GM23338 (cell line): ENCODE measurements at regions not wholly inside any gene's neighbourhood (a gene's known extent, or its start where the extent isn't known, plus 50 kb on each side); places are given as distances from the start of the nearest gene placed in this dataset.

Experiments
- ATAC-seq: fragments of 200-7000 bp; cut with Tn5 transposase; 3 replicates; pipeline ENCODE4 v1.9.1; 2020
- DNase-seq: peaks from one replicate; pipeline ENCODE4 v3.0.0-alpha.2; 2015; ENCODE audit warnings: low spot score
- H2AFZ ChIP-seq: fragments of 200-600 bp; sonication (generic); 2 replicates; pipeline ENCODE4 v1.8.0; 2016; ENCODE audit warnings: antibody characterized with exemption, mild to moderate bottlenecking, moderate library complexity
- H3F3A ChIP-seq: fragments of 200-600 bp; sonication (generic); replicated peaks from 2 replicates; pipeline ENCODE4 v1.8.0; 2017; ENCODE audit warnings: antibody characterized with exemption, mixed run types, low read depth
- H3K27ac ChIP-seq: fragments of 200-600 bp; sonication (generic); 2 replicates; pipeline ENCODE4 v1.6.1; 2016; ENCODE audit warnings: low read depth
- H3K27me3 ChIP-seq: fragments of 200-600 bp; sonication (generic); 2 replicates; pipeline ENCODE4 v1.8.0; 2016; ENCODE audit warnings: mild to moderate bottlenecking, mixed run types, moderate library complexity; ENCODE audit not compliant: insufficient read depth
- H3K36me3 ChIP-seq: fragments of 200-600 bp; sonication (generic); 2 replicates; pipeline ENCODE4 v1.8.0; 2016; ENCODE audit warnings: mild to moderate bottlenecking; ENCODE audit not compliant: insufficient read depth
- H3K4me1 ChIP-seq: fragments of 200-600 bp; sonication (generic); 2 replicates; pipeline ENCODE4 v1.8.0; 2016; ENCODE audit warnings: mild to moderate bottlenecking, moderate library complexity; ENCODE audit not compliant: insufficient read depth
- H3K4me2 ChIP-seq: fragments of 200-600 bp; sonication (generic); 2 replicates; pipeline ENCODE4 v1.7.1; 2017; ENCODE audit warnings: mixed run types
- H3K4me3 ChIP-seq: fragments of 200-600 bp; sonication (generic); 2 replicates; pipeline ENCODE4 v1.6.1; 2016; ENCODE audit warnings: mixed run types
- H3K79me2 ChIP-seq: fragments of 200-600 bp; sonication (generic); replicated peaks from 2 replicates; pipeline ENCODE4 v1.8.0; 2017; ENCODE audit warnings: mild to moderate bottlenecking; ENCODE audit not compliant: insufficient read depth
- H3K9me2 ChIP-seq: fragments of 200-600 bp; sonication (generic); 2 replicates; pipeline ENCODE4 v1.8.0; 2017; ENCODE audit not compliant: insufficient read depth
- H4K20me1 ChIP-seq: fragments of 200-600 bp; sonication (generic); replicated peaks from 2 replicates; pipeline ENCODE4 v1.8.0; 2017; ENCODE audit warnings: mild to moderate bottlenecking; ENCODE audit not compliant: insufficient read depth
- H3K27ac Mint-ChIP-seq: 2 replicates; pipeline ENCODE4 v1.8.0; 2020; ENCODE audit warnings: inconsistent platforms, mild to moderate bottlenecking, moderate library complexity, mixed read lengths
- H3K27me3 Mint-ChIP-seq: 3 replicates; pipeline ENCODE4 v1.8.0; 2022; ENCODE audit warnings: low read depth, mild to moderate bottlenecking, moderate library complexity, mixed read lengths, inconsistent platforms; ENCODE audit not compliant: insufficient read depth, poor library complexity
- H3K36me3 Mint-ChIP-seq: 3 replicates; pipeline ENCODE4 v1.8.0; 2021; ENCODE audit warnings: low read depth, mild to moderate bottlenecking, inconsistent platforms, moderate library complexity, mixed read lengths
- H3K4me1 Mint-ChIP-seq: 3 replicates; pipeline ENCODE4 v1.8.0; 2020; ENCODE audit warnings: mild to moderate bottlenecking, inconsistent platforms, mixed read lengths
- H3K4me3 Mint-ChIP-seq: 3 replicates; pipeline ENCODE4 v1.8.0; 2021; ENCODE audit warnings: moderate library complexity, mild to moderate bottlenecking, inconsistent platforms, mixed read lengths
- H3K9me3 Mint-ChIP-seq: 3 replicates; pipeline ENCODE4 v1.8.0; 2020; ENCODE audit warnings: moderate library complexity, mild to moderate bottlenecking, inconsistent platforms, mixed read lengths
- EZH2phosphoT487 ChIP-seq: fragments of 200-600 bp; sonication (generic); IDR thresholded peaks from one replicate; pipeline ENCODE4 v1.8.1; 2018; ENCODE audit warnings: antibody characterized with exemption; ENCODE audit not compliant: unreplicated experiment
- JUNB ChIP-seq: IDR thresholded peaks from one replicate; pipeline ENCODE4 v1.6.1; 2016; ENCODE audit warnings: antibody characterized with exemption; ENCODE audit not compliant: unreplicated experiment
- POLR2AphosphoS5 ChIP-seq: IDR thresholded peaks from 2 replicates; pipeline ENCODE4 v1.6.1; 2016; ENCODE audit warnings: antibody characterized with exemption, low read depth
- TF ChIP-seq, protein P1 (sequence below): fragments of 250-450 bp; sonication (Bioruptor Pico); IDR thresholded peaks from 2 replicates; pipeline ENCODE4 v1.5.0; 2020; ENCODE audit warnings: mild to moderate bottlenecking, moderate library complexity

DNA sequence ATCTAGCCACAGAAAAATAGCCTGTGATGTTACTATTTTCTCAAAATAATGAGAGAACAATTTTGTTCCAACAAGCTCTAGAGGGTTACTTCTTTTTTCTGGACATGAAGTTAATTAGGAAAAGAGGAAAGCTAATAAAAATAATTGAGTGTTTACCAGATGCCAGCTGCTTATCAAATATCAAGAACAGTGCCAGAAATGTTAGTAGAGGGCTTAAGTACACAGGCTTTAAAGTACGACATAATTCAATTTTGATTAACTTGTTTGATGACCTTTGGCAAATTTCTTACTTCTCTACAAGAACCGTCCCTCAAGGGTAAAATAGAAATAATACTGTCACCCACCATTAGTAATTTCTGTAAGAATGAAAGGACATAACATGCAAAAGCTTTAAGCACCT lies 977.0 kb downstream of the FSTL5 start:
- no peak overlapping the region for H3K4me2 ChIP-seq
- no peaks in the 10 kb centered on the region for H3K9me2 ChIP-seq
- DNase-seq (no peak), ATAC-seq (no peak)
- Mint-ChIP-seq H3K27ac (no peak overlapping the region), H3K36me3 (no peaks in the 10 kb centered on the region), H3K27me3 (no peaks in the 10 kb centered on the region), H3K4me3 (no peak overlapping the region), H3K4me1 (peaks cover 34% of the 10 kb centered on the region), H3K9me3 (no peaks in the 10 kb centered on the region)
- no peak overlapping the region for H2AFZ ChIP-seq
- no peak overlapping the region for H3K27ac ChIP-seq
- H4K20me1 ChIP-seq, result no peaks in the 10 kb centered on the region
- H3K4me1 ChIP-seq, result peaks cover 27% of the 10 kb centered on the region
- H3K4me3 ChIP-seq, result no peak overlapping the region
- no peaks in the 10 kb centered on the region for H3K79me2 ChIP-seq
- no peaks in the 10 kb centered on the region for H3K27me3 ChIP-seq
- H3K36me3 ChIP-seq, result no peaks in the 10 kb centered on the region
- TF ChIP-seq EZH2phosphoT487, result no peak
- H3F3A ChIP-seq, result no peaks in the 10 kb centered on the region

DNA sequence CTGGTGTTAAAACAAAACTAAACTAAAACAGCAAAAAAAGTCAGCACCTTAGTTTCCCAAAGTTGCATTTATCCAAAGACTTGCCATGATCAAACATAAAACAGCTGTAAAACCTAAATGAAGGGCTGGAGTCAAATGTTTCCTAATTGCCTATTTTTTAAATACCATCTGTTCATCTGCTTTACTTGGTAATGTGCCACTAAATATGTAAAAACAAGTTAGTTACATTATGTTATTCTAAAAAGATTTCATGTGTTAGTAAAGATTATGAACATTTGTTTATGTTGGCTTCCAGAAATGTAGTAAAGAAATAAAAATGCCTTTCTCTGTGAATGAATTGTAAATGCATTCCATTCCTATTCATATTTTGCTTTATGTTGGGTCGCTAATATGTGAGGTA lies 977.8 kb downstream of the FSTL5 start:
- Histone ChIP-seq H3K36me3 (no peaks in the 10 kb centered on the region), H2AFZ (no peak overlapping the region), H4K20me1 (no peaks in the 10 kb centered on the region), H3K4me3 (no peak overlapping the region), H3K79me2 (no peaks in the 10 kb centered on the region), H3F3A (no peaks in the 10 kb centered on the region), H3K27me3 (no peaks in the 10 kb centered on the region), H3K4me2 (no peak overlapping the region), H3K9me2 (no peaks in the 10 kb centered on the region), H3K4me1 (peaks cover 27% of the 10 kb centered on the region), H3K27ac (no peak overlapping the region)
- Mint-ChIP-seq H3K27me3 (no peaks in the 10 kb centered on the region), H3K4me1 (peaks cover 30% of the 10 kb centered on the region), H3K4me3 (no peak overlapping the region), H3K27ac (no peak overlapping the region), H3K9me3 (no peaks in the 10 kb centered on the region), H3K36me3 (no peaks in the 10 kb centered on the region)
- TF ChIP-seq POLR2AphosphoS5 (no peak), JUNB (no peak)
- TF ChIP-seq, protein P1, sequence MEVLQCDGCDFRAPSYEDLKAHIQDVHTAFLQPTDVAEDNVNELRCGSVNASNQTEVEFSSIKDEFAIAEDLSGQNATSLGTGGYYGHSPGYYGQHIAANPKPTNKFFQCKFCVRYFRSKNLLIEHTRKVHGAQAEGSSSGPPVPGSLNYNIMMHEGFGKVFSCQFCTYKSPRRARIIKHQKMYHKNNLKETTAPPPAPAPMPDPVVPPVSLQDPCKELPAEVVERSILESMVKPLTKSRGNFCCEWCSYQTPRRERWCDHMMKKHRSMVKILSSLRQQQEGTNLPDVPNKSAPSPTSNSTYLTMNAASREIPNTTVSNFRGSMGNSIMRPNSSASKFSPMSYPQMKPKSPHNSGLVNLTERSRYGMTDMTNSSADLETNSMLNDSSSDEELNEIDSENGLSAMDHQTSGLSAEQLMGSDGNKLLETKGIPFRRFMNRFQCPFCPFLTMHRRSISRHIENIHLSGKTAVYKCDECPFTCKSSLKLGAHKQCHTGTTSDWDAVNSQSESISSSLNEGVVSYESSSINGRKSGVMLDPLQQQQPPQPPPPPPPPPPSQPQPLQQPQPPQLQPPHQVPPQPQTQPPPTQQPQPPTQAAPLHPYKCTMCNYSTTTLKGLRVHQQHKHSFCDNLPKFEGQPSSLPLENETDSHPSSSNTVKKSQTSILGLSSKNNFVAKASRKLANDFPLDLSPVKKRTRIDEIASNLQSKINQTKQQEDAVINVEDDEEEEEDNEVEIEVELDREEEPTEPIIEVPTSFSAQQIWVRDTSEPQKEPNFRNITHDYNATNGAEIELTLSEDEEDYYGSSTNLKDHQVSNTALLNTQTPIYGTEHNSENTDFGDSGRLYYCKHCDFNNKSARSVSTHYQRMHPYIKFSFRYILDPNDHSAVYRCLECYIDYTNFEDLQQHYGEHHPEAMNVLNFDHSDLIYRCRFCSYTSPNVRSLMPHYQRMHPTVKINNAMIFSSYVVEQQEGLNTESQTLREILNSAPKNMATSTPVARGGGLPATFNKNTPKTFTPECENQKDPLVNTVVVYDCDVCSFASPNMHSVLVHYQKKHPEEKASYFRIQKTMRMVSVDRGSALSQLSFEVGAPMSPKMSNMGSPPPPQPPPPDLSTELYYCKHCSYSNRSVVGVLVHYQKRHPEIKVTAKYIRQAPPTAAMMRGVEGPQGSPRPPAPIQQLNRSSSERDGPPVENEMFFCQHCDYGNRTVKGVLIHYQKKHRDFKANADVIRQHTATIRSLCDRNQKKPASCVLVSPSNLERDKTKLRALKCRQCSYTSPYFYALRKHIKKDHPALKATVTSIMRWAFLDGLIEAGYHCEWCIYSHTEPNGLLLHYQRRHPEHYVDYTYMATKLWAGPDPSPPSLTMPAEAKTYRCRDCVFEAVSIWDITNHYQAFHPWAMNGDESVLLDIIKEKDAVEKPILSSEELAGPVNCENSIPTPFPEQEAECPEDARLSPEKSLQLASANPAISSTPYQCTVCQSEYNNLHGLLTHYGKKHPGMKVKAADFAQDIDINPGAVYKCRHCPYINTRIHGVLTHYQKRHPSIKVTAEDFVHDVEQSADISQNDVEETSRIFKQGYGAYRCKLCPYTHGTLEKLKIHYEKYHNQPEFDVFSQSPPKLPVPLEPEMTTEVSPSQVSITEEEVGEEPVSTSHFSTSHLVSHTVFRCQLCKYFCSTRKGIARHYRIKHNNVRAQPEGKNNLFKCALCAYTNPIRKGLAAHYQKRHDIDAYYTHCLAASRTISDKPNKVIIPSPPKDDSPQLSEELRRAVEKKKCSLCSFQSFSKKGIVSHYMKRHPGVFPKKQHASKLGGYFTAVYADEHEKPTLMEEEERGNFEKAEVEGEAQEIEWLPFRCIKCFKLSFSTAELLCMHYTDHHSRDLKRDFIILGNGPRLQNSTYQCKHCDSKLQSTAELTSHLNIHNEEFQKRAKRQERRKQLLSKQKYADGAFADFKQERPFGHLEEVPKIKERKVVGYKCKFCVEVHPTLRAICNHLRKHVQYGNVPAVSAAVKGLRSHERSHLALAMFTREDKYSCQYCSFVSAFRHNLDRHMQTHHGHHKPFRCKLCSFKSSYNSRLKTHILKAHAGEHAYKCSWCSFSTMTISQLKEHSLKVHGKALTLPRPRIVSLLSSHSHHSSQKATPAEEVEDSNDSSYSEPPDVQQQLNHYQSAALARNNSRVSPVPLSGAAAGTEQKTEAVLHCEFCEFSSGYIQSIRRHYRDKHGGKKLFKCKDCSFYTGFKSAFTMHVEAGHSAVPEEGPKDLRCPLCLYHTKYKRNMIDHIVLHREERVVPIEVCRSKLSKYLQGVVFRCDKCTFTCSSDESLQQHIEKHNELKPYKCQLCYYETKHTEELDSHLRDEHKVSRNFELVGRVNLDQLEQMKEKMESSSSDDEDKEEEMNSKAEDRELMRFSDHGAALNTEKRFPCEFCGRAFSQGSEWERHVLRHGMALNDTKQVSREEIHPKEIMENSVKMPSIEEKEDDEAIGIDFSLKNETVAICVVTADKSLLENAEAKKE, result no peak
- DNase-seq (no peak), ATAC-seq (no peak)
